Hepatocyte (in vitro differentiated cells): ENCODE measurements at regions not wholly inside any gene's neighbourhood (a gene's known extent, or its start where the extent isn't known, plus 50 kb on each side); places are given as distances from the start of the nearest gene placed in this dataset.

Experiments used
- DNase-seq: peaks from one replicate; pipeline ENCODE4 v3.0.0-alpha.2; 2016; ENCODE audit warnings: low spot score
- H2AFZ ChIP-seq: fragments of 200-600 bp; sonication (generic); 2 replicates; pipeline ENCODE4 v1.6.0; 2016; ENCODE audit warnings: antibody characterized with exemption, mild to moderate bottlenecking
- H3K27ac ChIP-seq: fragments of 200-600 bp; sonication (generic); 2 replicates; pipeline ENCODE4 v1.5.1; 2016; ENCODE audit warnings: mild to moderate bottlenecking
- H3K27me3 ChIP-seq: fragments of 200-600 bp; sonication (generic); 2 replicates; pipeline ENCODE4 v1.6.1; 2016
- H3K36me3 ChIP-seq: fragments of 200-600 bp; sonication (generic); replicated peaks from 2 replicates; pipeline ENCODE4 v1.5.1; 2016; ENCODE audit warnings: low read depth; ENCODE audit not compliant: insufficient read depth
- H3K4me1 ChIP-seq: fragments of 200-600 bp; sonication (generic); 2 replicates; pipeline ENCODE4 v1.5.1; 2016; ENCODE audit warnings: mild to moderate bottlenecking, moderate library complexity; ENCODE audit not compliant: insufficient read depth
- H3K4me2 ChIP-seq: fragments of 200-600 bp; sonication (generic); 2 replicates; pipeline ENCODE4 v1.6.0; 2016
- H3K4me3 ChIP-seq: fragments of 200-600 bp; sonication (generic); 2 replicates; pipeline ENCODE4 v1.5.1; 2016; ENCODE audit warnings: mild to moderate bottlenecking
- H3K79me2 ChIP-seq: fragments of 200-600 bp; sonication (generic); 2 replicates; pipeline ENCODE4 v1.6.0; 2017; ENCODE audit warnings: mild to moderate bottlenecking
- H3K9me2 ChIP-seq: fragments of 200-600 bp; sonication (generic); replicated peaks from 2 replicates; pipeline ENCODE4 v1.6.0; 2017; ENCODE audit warnings: mild to moderate bottlenecking; ENCODE audit not compliant: insufficient read depth
- H3K9me3 ChIP-seq: fragments of 200-600 bp; sonication (generic); 2 replicates; pipeline ENCODE4 v1.5.1; 2016; ENCODE audit warnings: low read depth, mild to moderate bottlenecking
- H4K20me1 ChIP-seq: fragments of 200-600 bp; sonication (generic); 2 replicates; pipeline ENCODE4 v1.6.0; 2016; ENCODE audit warnings: mild to moderate bottlenecking; ENCODE audit not compliant: insufficient read depth, poor library complexity, severe bottlenecking
- EZH2 ChIP-seq: fragments of 200-600 bp; sonication (generic); IDR thresholded peaks from 2 replicates; pipeline ENCODE4 v1.6.1; 2016; ENCODE audit warnings: antibody characterized with exemption, mild to moderate bottlenecking, borderline replicate concordance
- EZH2phosphoT487 ChIP-seq: fragments of 200-600 bp; sonication (generic); IDR thresholded peaks from one replicate; pipeline ENCODE4 v1.6.1; 2018; ENCODE audit warnings: antibody characterized with exemption, mild to moderate bottlenecking, low read depth, moderate library complexity; ENCODE audit not compliant: unreplicated experiment, severe bottlenecking
- WGBS: methylation state at CpG from one replicate; pipeline ENCODE4 v1.1.6; 2016; ENCODE audit warnings: low lambda C conversion rate; ENCODE audit errors: missing lambda C conversion rate; 5-methylcytosine and 5-hydroxymethylcytosine counted together
- TF ChIP-seq, protein P1 (sequence below): fragments of 200-600 bp; sonication (generic); IDR thresholded peaks from 2 replicates; pipeline ENCODE4 v1.5.1; 2016; ENCODE audit warnings: antibody characterized with exemption, mild to moderate bottlenecking; ENCODE audit not compliant: poor library complexity

DNA sequence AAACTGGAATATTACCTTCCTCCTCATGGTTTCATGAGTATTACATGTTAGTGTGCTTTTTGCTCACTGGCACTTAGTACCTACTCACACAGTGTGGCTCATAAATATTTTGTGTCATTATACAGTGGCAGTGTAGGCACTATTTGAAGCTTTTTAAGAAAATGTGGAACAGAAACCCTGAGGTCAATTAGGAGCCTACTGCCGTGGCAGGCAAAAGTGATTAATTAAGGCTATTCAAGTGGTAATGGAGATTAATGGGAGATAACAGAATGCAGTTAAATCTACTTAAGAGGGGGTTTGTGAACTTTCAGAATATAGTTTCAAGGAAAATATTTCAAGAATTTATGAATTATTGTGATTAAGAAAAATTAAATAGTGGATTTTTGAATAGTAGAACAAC lies 277.6 kb downstream of the HGF start:
- TF ChIP-seq EZH2phosphoT487 (no peak), EZH2 (no peak)
- TF ChIP-seq, protein P1, sequence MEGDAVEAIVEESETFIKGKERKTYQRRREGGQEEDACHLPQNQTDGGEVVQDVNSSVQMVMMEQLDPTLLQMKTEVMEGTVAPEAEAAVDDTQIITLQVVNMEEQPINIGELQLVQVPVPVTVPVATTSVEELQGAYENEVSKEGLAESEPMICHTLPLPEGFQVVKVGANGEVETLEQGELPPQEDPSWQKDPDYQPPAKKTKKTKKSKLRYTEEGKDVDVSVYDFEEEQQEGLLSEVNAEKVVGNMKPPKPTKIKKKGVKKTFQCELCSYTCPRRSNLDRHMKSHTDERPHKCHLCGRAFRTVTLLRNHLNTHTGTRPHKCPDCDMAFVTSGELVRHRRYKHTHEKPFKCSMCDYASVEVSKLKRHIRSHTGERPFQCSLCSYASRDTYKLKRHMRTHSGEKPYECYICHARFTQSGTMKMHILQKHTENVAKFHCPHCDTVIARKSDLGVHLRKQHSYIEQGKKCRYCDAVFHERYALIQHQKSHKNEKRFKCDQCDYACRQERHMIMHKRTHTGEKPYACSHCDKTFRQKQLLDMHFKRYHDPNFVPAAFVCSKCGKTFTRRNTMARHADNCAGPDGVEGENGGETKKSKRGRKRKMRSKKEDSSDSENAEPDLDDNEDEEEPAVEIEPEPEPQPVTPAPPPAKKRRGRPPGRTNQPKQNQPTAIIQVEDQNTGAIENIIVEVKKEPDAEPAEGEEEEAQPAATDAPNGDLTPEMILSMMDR = no peak
- Histone ChIP-seq H2AFZ (no peak overlapping the region), H3K36me3 (no peaks in the 10 kb centered on the region), H3K4me1 (no peaks in the 10 kb centered on the region), H3K27ac (no peak overlapping the region), H3K79me2 (no peaks in the 10 kb centered on the region), H3K27me3 (no peaks in the 10 kb centered on the region), H3K4me2 (no peak overlapping the region), H3K9me2 (no peaks in the 10 kb centered on the region), H3K9me3 (no peaks in the 10 kb centered on the region), H3K4me3 (no peak overlapping the region), H4K20me1 (no peaks in the 10 kb centered on the region)
- 58% methylated on average over 1 of the region's 1 CpG for WGBS
- no peak for DNase-seq

DNA sequence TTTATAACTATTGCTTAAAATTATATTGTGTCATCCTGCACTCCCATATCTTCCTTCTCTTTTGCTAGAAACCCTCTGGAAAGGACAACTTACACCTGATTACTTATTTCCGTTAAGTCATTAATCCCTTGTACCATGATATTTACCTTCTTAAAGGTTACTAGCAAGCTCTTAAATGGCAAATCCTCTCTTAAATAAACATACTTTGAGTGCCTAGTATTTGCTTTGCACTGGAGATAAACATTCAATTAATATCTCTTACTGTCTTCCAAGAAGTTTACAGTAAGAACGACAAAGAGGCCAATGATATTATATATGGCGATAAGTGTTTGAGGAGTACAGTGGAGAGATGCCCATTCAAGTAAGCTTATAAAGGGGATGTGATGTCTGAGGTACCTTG lies 278.3 kb downstream of the HGF start:
- H3K36me3 ChIP-seq = no peaks in the 10 kb centered on the region
- H3K79me2 ChIP-seq = no peaks in the 10 kb centered on the region
- H3K27me3 ChIP-seq = no peaks in the 10 kb centered on the region
- H3K9me2 ChIP-seq = no peaks in the 10 kb centered on the region
- no peak overlapping the region for H3K4me2 ChIP-seq
- H4K20me1 ChIP-seq = no peaks in the 10 kb centered on the region
- 45% methylated on average over 3 of the region's 3 CpGs for WGBS
- H2AFZ ChIP-seq = no peak overlapping the region
- no peak overlapping the region for H3K27ac ChIP-seq
- H3K4me3 ChIP-seq = no peak overlapping the region
- H3K9me3 ChIP-seq = no peaks in the 10 kb centered on the region
- no peak for DNase-seq
- no peaks in the 10 kb centered on the region for H3K4me1 ChIP-seq
- no peak for TF ChIP-seq EZH2
- TF ChIP-seq EZH2phosphoT487 = no peak
- TF ChIP-seq, protein P1 = no peak

DNA sequence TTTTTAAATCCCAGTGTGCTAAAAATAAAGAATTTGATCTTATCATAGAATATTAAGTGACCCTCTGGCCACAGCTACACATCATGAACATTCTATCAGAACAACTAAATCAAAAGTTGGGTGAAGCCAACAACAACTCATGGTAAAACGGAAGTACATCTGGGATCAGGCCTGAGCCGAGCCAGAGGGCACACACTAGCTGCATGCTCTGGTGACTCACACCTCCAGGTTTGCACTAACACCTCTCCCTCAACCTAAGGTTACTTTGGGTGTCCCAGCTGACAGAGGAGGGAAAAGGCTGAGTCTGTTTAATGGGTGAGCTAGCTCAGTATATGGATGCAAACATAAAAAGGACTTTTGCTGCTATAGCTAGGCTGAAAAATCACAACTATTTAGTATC lies 281.6 kb downstream of the HGF start:
- WGBS = 80% methylated on average over 2 of the region's 2 CpGs
- Histone ChIP-seq H2AFZ (no peak overlapping the region), H3K36me3 (no peaks in the 10 kb centered on the region), H3K27ac (no peak overlapping the region), H3K4me3 (no peak overlapping the region), H3K27me3 (no peaks in the 10 kb centered on the region), H3K9me2 (no peaks in the 10 kb centered on the region), H3K79me2 (no peaks in the 10 kb centered on the region), H3K4me1 (no peaks in the 10 kb centered on the region), H3K4me2 (no peak overlapping the region), H3K9me3 (no peaks in the 10 kb centered on the region), H4K20me1 (no peaks in the 10 kb centered on the region)
- no peak for TF ChIP-seq EZH2
- TF ChIP-seq, protein P1 = no peak
- no peak for TF ChIP-seq EZH2phosphoT487
- DNase-seq = no peak

DNA sequence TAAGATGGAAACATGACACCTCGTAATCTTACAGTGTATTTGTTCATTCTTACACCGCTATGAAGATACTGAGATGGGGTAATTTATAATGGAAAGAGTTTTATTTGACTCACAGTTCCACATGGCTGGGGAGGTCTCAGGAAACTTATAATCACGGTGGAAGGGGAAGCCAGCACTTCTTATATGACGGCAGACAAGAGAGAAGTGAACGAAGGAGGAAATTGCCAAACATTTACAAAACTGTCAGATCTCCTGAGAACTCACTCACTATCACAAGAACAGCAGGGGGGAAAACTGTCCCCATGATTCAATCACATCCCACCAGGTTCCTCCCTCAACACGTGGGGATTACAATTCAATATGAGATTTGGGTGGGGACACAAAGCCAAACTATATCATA lies 282.3 kb downstream of the HGF start:
- 76% methylated on average over 6 of the region's 6 CpGs for WGBS
- Histone ChIP-seq H3K9me3 (no peaks in the 10 kb centered on the region), H3K4me3 (no peak overlapping the region), H3K4me1 (no peaks in the 10 kb centered on the region), H3K27me3 (no peaks in the 10 kb centered on the region), H3K79me2 (no peaks in the 10 kb centered on the region), H3K4me2 (no peak overlapping the region), H3K9me2 (no peaks in the 10 kb centered on the region), H4K20me1 (no peaks in the 10 kb centered on the region), H2AFZ (no peak overlapping the region), H3K27ac (no peak overlapping the region), H3K36me3 (no peaks in the 10 kb centered on the region)
- DNase-seq = no peak
- TF ChIP-seq EZH2 (no peak), EZH2phosphoT487 (no peak)
- TF ChIP-seq, protein P1 = no peak
